HG03060 (cell line): ENCODE measurements at regions not wholly inside any gene's neighbourhood (a gene's known extent, or its start where the extent isn't known, plus 50 kb on each side); places are given as distances from the start of the nearest gene placed in this dataset.

Experiments used
- ATAC-seq: cut with Tn5 transposase; IDR thresholded peaks from one replicate; pipeline ENCODE4 v1.9.1; 2021; ENCODE audit warnings: low read depth, moderate number of reproducible peaks; ENCODE audit not compliant: unreplicated experiment

DNA sequence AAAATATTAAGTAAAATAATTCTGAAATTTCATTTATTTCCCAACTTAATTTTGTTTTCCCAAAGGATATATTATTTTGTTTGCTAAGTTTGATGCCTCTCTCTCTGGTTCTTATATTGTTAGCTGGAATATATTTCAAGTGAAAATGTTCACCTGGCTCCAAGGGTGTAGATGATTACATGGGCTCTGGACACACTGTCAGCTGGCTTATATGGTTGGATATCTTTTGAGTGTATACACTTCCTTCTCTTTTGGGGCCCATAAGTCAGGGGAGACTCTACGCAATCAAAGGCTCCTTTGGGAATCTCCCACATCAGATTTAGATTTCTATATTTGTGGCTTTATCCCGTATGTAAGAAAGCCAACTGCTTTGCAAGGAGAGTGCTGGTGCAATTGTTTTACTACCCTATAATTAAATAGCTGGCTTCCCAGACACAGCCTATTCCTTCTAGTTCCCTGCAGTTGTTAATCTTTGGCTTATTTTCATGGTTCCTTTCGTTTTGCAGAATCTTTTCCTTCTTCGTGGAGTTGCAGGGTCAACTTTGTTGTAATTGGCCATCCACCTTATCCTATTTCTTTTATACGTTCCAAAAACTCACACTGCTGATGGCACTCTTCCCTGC is 225.7 kb downstream of the DPH6 start:
- no peak for ATAC-seq

DNA sequence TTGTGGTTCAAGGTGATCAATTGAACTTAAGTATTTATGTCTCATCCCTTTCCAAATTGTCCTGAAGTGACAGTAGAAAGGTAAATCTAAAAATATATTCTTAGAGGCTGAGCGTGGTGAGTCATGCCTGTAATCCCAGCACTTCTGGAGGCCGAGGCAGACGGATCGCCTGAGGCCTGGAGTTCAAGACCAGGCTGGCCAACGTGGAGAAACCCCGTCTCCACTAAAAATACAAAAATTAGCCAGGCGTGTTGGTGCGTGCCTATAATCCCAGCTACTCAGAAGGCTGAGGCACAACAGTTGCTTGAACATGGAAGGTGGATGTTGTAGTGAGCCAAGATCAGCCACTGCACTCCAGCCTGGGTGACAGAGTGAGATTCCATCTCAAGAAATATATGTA is 226.6 kb downstream of the DPH6 start:
- ATAC-seq, result no peak

DNA sequence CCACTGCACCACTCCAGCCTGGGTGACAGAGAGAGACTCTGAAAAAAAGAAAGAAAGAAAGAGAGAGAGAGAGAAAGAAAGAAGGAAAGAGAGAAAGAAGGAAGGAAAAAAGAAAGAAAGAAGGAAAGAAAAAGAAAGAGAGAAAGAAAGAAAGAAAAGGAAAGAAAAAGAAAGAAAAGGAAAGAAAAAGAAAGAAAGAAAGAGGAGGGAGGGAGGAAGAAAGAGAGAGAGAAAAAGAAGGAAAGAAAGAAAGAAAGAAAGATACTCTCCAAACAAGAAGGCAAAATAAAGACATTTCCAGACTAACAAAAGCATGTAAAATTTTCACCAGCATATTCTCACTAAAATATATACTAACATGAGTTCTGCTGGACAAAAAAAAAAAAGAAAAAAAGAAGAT is 228.7 kb downstream of the DPH6 start:
- ATAC-seq, result no peak

DNA sequence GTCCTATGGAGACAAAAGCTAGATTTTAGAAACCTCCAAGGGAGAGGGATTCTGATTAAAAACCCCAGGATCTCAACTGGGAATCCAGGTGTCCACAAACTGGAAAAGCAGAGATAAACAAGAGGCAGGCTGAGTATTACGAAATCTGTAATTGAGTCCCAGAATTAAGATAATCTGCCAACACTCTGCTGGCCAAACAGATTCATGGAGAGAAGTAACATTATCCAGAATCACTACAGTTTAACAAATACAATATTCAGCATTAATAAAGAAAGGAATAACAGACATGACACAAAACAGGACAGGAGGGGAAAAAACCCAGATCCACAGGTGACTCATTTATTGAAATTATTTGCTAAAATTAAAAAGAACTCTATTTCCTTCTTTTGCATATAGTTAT is 227.2 kb upstream of the NANOGP8 start:
- ATAC-seq, result no peak

DNA sequence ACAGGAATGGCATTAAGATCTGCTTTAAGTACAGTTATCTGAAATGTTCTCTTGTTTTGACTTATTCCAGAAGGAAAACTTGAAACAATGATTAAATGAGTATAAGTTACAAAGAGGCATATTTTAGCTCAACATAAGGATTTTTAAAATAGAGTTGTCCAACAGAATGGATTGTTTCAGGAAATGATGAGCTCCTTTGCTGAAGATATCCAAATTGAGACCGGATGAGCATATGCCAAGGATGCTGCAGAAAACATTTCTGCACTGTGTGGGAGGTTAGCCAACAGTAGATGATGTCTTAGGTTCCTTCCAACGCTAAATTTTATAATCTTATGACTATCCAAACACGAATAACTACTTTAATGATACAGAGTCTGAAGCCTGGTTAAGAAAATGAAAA is 226.5 kb upstream of the NANOGP8 start:
- ATAC-seq, result no peak

DNA sequence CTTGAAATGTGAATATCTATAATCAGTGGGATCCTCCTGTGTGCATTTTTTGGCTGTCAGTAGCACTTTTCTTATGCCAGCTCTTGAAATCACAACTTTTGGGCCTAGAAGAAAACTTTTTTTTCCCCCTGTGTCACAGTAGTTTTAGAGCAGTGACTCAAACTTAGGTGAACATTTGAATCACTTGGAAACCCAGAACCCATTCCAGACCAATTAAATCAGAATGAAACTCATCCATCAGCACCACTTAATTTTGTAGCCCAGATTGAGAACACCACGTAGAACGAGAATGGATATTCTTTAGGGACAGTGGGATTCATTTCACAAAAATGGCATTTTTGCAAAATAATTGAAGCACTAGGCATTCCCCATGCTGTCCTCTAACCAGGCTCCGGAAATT is 224.8 kb upstream of the NANOGP8 start:
- no peak for ATAC-seq

DNA sequence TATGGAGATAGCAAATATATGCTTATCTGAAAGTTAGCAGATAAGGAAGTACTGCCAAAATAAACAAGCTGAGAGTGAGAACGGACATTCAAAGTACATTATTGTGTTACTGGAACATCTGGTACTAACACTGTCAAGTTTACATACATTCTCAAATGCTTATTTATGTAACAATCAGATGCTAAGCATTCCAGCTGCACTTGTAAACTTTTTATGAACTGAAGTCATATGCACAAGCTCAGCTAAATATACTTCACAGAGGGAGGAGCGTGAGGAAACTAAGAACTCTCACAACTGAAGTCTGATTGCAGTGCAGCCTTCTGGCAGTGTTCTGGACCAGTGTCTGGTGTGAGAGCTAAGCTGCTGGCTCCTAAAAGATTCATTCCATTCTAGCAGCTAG is 223.7 kb upstream of the NANOGP8 start:
- no peak for ATAC-seq

DNA sequence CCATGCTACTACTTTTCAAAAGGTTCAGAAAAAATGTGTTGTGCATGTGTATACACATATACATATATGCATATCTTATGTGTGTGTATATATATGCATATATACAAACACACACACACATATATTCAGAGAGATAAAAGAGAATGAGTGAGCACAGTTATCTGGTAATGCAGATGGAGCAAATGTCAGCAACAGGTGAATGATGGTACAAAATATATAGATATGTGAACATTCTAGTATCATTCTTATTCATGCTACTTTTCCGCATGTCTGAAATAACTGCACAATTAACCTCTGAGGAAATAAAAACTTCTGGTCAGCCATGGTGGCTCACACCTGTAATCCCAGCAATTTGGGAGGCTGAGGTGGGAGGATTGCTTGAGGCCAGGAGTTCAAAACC is 222.6 kb upstream of the NANOGP8 start:
- no peak for ATAC-seq

DNA sequence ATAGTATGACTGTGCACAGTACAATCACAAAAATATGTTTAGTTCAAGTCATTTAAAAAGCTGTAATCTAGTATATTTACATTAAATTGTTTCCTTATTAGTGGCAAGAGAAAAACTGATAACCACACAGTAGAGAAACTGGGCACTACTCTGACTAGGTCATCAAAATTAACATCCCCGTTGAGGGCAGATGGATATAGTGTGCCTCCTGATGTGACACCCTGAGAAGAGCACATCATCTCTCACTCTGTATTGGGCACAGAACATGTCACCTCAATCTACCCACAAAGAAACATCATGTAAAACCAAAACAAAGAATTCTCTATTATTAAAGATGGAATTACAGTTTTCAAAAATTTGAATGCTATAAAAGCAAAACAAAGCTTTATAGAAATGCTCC is 221.9 kb upstream of the NANOGP8 start:
- ATAC-seq, result no peak

DNA sequence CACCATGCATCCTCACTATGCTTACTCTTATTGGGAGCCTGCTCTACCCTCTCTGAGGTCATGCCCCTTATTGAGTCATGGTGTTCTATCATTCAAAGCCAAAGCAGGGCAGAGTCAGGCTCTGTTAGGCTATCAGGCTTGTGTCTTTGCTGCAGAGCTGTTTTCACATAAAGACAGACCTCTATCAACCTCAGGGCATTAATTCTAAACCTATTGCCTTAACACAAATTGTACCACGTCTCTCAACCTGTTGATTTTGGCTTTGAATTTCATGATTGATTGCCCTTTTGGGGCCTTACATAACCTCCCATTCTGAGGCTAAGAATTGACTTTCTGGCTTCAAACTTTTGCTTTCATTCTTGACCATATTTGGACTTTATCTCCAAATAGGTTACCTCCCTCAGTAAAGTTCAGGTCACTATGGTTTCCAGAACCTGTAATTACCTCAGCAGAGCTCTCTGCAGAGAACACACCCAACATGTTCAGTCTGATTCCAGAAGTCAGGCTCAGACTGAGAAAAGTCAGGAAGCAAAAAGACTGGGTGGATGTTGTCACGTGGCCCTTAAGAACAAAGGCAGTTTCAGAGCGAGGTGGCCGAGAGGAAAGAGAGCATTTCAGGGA is 221.4 kb upstream of the NANOGP8 start:
- no peak for ATAC-seq

DNA sequence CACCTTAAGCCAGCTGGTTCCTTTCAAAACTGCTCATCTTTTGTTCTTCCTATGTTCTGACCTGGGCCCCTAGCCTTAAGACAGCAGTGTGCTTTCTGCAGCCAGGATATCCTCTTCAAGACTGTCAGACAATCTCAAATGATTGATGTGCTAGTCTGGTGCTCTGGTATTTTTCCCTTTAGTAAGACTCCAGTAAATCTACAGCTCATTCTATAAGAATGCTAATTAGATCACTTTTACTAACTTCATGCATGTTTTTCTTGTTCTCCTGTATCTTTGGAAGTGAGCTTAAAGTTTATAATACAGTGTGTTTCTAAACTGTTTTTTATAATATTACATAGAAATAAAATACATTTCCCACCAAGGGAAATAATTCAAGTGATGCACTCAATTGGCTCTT is 220.9 kb upstream of the NANOGP8 start:
- no peak for ATAC-seq

DNA sequence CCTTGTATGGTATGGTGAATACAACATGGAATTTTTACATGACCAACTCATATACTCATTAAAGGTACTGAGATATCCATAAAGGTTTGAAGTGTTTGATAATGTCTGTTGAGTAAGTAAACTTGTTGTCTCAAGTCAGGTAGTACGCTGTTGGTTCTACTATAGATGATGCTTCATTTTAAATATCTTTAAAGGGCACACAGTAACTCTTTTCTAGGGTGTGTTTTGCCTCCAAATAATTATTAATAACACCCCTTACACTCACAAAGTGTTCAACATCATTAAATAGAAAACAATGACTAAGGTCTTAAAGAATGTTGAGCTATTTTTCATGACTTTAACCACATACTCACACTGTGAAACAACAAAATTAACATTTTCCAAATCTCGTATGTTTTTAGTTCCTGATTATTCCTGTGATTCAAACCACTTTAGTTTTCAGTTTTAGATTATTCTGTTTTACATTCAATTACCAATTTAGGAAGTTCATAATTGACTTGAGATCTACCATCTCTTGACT is 220.0 kb upstream of the NANOGP8 start:
- ATAC-seq, result no peak

DNA sequence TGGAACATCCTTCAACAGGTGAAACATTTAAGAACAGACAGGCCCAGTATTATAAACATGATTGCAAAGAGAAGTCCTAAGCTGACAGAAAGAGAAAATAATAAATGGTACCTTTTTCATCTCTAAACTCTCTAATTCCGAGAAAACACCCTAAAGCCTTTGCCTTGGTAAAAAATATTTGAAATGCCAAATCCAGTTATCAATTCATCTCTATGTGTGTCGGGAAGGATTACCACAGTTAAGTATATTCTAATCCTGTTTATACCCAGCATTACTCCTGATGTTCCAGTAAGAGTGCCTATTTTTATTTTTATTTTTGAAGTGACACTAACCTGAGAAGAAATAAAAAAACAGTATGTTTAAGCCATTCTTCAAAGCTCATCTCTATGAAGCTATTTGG is 219.3 kb upstream of the NANOGP8 start:
- ATAC-seq, result no peak

DNA sequence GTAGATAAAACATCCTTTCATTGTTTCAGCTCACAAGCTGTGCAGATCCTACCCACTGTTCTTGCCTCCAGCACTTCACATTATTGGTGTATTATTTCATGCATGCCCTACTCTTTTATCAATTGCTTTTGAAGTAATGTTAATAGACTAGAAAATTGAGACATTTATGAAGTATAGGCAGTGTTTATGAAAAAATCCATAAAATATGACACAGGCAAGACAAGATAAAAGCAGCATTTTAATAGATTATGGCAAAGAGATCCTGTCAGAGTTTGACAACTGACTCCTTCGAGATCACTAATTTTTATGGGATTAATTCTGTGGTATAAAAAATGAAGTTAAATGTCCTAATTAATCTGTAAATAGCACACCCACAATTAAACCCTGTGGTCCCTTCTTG is 217.2 kb upstream of the NANOGP8 start:
- no peak for ATAC-seq

DNA sequence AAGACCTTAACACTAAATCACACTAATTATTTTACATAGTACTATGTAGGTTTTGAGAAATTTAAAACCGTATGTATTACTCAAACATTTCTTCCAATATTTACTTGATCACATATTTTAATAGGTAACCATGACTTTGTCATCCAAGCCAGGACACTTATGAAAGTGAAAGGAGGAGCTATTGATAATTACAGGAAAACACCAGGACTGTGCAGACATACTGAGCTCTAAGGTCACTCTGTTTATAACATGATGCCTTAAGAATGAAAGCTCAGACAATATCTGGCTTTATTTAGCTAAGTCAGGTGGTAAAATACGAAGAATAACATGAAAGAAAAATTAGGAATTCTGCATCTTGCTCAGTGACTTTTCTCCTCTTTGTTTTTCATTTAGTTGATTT is 216.0 kb upstream of the NANOGP8 start:
- no peak for ATAC-seq

DNA sequence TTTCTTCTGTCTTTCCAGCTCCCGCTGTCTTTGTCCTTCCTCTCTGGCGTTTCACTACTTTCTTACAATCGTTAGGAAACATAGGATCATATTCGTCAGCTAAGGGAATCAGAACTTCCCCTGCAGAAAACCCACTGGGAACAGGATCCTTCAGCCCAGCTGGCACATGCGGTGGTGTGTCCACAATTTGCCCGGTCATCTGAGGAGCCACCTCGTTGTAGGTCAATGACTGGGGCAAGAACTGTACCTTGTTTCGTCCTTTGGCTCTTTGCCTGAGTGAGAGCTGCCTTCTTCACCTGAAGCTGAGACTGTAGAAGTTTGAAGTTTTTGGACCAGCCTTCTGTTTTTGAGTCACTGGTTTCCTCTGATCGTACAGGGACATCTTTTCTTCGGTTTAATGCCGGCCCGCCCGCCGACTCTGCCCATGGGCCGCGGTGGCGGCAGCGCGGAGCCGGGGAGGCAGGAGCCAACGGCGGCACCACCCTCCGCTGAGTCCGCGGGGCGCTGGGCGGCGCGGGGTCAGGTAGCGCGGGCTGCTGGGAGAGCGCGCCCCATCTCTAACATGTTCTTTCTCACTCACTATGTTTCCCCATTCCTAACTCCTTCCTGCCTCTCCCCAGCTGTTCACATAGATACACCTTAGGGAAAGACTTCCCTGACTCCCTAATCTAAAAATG is 214.1 kb upstream of the NANOGP8 start:
- ATAC-seq, result no peak

DNA sequence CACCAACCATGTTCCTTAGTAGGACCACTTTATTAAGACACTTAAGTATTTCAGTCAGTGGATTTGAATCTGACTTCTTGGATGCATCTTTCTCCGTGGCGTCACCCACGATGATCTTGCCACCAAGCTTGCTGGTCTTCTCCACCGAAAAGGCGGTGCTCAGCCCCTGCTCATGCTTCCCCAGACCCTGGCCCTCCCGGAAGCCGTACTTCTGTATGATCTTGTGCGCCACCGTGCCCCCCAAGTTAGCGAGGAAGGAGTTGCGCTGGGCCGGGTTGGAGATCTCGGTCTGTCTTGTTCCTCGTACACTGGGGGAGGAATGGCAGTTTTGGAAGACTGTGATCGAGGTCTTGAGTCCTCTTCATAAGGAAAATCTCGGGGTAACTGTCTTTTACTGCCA is 213.4 kb upstream of the NANOGP8 start:
- ATAC-seq, result no peak

DNA sequence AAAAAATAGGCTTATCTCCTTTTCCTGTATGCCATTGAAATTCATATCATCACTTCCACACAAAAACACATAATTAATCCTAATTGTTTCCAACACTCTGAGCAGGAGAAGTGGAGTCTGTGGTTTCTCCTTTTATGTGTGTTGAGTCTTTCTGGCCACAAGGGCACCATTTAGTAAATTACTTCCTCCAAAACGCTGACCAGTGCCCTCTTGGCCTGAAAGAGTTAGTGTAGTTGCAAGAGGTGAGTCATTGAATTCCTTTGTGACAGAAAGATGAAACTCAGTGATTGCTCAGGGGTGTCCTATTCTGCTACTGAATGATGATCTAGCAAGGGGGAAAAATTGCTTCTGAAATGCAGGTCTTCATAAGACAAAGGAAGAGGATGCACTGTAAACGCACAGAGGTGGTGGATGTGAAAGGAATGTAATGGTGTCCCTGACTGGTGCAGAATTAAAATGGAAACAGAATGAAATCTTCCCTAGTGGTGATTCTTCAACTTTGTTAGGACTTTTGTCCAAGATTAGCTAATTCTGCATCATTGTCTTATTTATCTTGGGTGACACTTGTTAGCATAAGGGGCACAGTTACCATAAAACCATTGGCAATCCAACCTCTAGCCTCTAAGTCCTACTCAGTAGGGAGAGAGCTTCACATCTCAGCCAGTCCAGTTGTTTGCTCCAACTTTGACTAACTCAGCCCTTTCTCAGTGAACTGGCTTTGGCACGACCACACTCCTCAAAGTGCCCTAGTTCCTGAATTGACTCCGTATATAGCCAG is 208.4 kb upstream of the NANOGP8 start:
- no peak for ATAC-seq

DNA sequence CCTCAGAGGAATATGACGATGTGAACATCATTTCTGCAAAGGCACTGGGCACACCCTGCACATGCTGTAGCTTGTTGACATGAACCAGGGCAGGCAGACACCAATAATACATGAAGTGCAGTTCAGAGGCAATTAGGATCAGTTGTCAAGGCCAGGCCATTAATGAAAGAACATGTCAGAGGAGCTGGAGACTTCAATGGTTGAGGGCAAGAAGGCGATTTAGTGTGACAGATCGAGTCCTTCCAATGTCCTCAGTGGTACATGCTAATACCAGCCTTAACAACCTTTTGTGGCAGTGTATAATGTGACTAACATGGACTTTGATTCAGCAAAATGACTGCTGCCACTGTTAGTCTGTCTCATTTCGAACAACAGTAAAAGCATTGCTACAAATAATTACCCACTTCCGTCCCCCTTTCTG is 205.2 kb upstream of the NANOGP8 start:
- no peak for ATAC-seq

DNA sequence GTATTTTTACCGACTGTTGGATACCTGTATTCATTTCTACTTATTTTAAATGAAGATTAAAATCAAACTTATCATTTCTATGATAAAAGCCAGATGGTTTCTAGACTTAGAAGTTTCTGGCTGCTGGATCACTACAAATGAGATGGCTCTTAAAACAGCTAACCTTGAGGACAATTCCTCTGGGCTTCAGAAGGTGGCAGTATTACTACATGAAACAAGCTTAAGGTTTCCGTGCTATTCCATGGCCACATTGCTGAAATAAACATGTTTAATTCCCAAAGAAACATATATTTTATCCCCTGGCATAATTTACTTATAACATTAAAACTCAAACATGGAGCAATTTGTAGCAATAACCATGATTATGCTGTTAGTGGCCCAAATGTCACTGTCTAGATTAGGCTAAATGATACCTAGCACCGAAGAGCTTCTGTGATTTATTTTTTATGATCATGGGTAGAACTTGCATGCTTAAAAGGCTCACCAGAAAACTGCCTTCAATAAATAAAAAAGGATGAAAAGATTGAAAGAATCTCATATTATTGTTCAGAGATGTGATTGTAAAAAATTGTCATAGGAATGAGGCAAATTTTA is 204.0 kb upstream of the NANOGP8 start:
- no peak for ATAC-seq

DNA sequence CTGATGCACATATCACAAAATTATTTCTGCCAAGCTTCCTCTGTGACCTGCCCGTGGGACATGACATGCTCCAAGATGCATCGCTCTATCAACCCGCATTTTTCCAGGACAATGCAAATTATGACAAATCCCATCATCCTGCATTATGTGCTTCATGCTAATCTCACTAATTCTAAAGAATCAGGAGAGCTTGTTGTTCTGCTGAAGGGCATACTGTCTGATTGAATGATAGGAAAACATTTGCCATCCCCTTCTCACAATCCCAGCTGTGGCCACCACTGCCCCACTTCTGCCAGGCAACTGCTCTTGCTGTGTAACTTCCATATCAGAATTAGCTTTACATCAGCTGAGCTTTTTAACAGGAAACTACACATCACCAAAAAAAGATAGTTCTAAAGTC is 203.5 kb upstream of the NANOGP8 start:
- ATAC-seq, result no peak
